ENCODE measurements at regions not wholly inside any gene's neighbourhood (a gene's known extent, or its start where the extent isn't known, plus 50 kb on each side); places are given as distances from the start of the nearest gene placed in this dataset.

- no peak for DNase-seq (ENCODE audit: low read depth)
These were observed 82.1 kb downstream of the ETAA1 start for GRCh38 chr2:67479261-67479660.

GRCh38 chr2:67485431-67485830, 88.3 kb downstream of the ETAA1 start:
- H3K4me3 ChIP-seq (ENCODE audit: low read depth, low read length): no peak overlapping the region
- TF ChIP-seq CTCF (IDR thresholded peaks at IDR 0.05; ENCODE audit: insufficient read depth, low read depth, low read length, missing control alignments): no peak
- no peak for DNase-seq (ENCODE audit: low read depth)

More at GRCh38 chr2:67479261-67479660, 82.1 kb downstream of the ETAA1 start:
- no peak overlapping the region for H3K4me3 ChIP-seq (ENCODE audit: low read depth, low read length)
- no peak for TF ChIP-seq CTCF (IDR thresholded peaks at IDR 0.05; ENCODE audit: insufficient read depth, low read depth, low read length, missing control alignments)

GRCh38 chr2:67486041-67486796, 89.1 kb downstream of the ETAA1 start:
- no peak for TF ChIP-seq CTCF (IDR thresholded peaks at IDR 0.05; ENCODE audit: insufficient read depth, low read depth, low read length, missing control alignments)
- no peak overlapping the region for H3K4me3 ChIP-seq (ENCODE audit: low read depth, low read length)
- DNase-seq (ENCODE audit: low read depth): no peak

- no peak overlapping the region for H3K4me3 ChIP-seq (ENCODE audit: low read depth, low read length)
- no peak for DNase-seq (ENCODE audit: low read depth)
- no peak for TF ChIP-seq CTCF (IDR thresholded peaks at IDR 0.05; ENCODE audit: insufficient read depth, low read depth, low read length, missing control alignments)
These were observed 90.9 kb downstream of the ETAA1 start for GRCh38 chr2:67487993-67488392.

- DNase-seq (ENCODE audit: low read depth): no peak
- H3K4me3 ChIP-seq (ENCODE audit: low read depth, low read length): no peak overlapping the region
- no peak for TF ChIP-seq CTCF (IDR thresholded peaks at IDR 0.05; ENCODE audit: insufficient read depth, low read depth, low read length, missing control alignments)
These were observed 92.3 kb downstream of the ETAA1 start for GRCh38 chr2:67489396-67489795.

- no peak for TF ChIP-seq CTCF (IDR thresholded peaks at IDR 0.05; ENCODE audit: insufficient read depth, low read depth, low read length, missing control alignments)
- no peak overlapping the region for H3K4me3 ChIP-seq (ENCODE audit: low read depth, low read length)
- DNase-seq (ENCODE audit: low read depth): no peak
These were observed 101.8 kb downstream of the ETAA1 start for GRCh38 chr2:67498931-67499330.

- no peak for TF ChIP-seq CTCF (IDR thresholded peaks at IDR 0.05; ENCODE audit: insufficient read depth, low read depth, low read length, missing control alignments)
- H3K4me3 ChIP-seq (ENCODE audit: low read depth, low read length): no peak overlapping the region
- no peak for DNase-seq (ENCODE audit: low read depth)
These were observed 102.9 kb downstream of the ETAA1 start for GRCh38 chr2:67499989-67500388.

All from GM12865 (cell line).